Activated CD4-positive, alpha-beta memory T cell treated with anti-CD3 and anti-CD28 coated beads, Interleukin-2, amount 10 ng/mL, durations not matched to agents 7 days and 5 days (primary cell): ENCODE measurements at regions not wholly inside any gene's neighbourhood (a gene's known extent, or its start where the extent isn't known, plus 50 kb on each side); places are given as distances from the start of the nearest gene placed in this dataset.

ENCODE experiments used
- CTCF ChIA-PET: fragments of 350-600 bp; sonication (Branson Sonifier 250); formaldehyde crosslinking; loops from one replicate; lab custom pipeline; 2021; ENCODE audit warnings: antibody characterized with exemption, inconsistent platforms; lab: Charles Lee
- POLR2A ChIA-PET: fragments of 350-600 bp; sonication (Branson Sonifier 250); formaldehyde crosslinking; loops from one replicate; lab custom pipeline; 2021; ENCODE audit warnings: antibody characterized with exemption; lab: Charles Lee
- DNase-seq: peaks from one replicate; pipeline ENCODE4 v3.0.0-alpha.2; 2020
- H3K27ac Mint-ChIP-seq: one replicate; pipeline ENCODE4 v1.8.0; 2021; ENCODE audit warnings: mild to moderate bottlenecking, mixed read lengths
- H3K27me3 Mint-ChIP-seq: one replicate; pipeline ENCODE4 v1.8.0; 2021; ENCODE audit warnings: mixed read lengths
- H3K36me3 Mint-ChIP-seq: one replicate; pipeline ENCODE4 v1.8.0; 2021; ENCODE audit warnings: low read depth, mixed read lengths
- H3K4me1 Mint-ChIP-seq: one replicate; pipeline ENCODE4 v1.8.0; 2021; ENCODE audit warnings: mixed read lengths
- H3K4me3 Mint-ChIP-seq: one replicate; pipeline ENCODE4 v1.8.0; 2021; ENCODE audit warnings: mild to moderate bottlenecking, mixed read lengths
- H3K9me3 Mint-ChIP-seq: one replicate; pipeline ENCODE4 v1.8.0; 2021; ENCODE audit warnings: mixed read lengths

DNA sequence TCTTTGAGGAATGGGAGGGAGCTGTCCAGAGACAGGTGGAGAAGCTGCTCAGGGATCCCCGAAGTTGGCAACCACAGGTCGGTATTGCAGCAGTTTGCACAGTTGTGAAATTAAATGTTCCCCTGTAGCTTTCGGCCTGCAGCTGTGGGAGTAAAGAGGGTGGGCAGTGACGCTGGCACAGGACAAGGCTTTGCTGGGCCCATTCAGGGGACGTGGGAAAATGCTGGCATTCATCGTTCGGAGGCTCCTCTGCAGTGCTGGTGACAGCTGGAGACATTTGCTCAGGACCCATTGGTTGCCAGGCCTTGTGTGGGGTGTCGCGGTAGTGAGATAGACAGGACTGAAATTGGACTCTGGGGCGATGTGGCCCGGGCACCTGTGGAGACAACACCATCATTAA, 173.7 kb downstream of the MYCN start:
- ChIA-PET POLR2A (no interaction called here), CTCF (no interaction called here)
- H3K36me3 Mint-ChIP-seq: no peaks in the 10 kb centered on the region
- no peaks in the 10 kb centered on the region for H3K27me3 Mint-ChIP-seq
- H3K27ac Mint-ChIP-seq: no peak overlapping the region
- H3K9me3 Mint-ChIP-seq: no peaks in the 10 kb centered on the region
- no peaks in the 10 kb centered on the region for H3K4me1 Mint-ChIP-seq
- DNase-seq: no peak
- no peak overlapping the region for H3K4me3 Mint-ChIP-seq

DNA sequence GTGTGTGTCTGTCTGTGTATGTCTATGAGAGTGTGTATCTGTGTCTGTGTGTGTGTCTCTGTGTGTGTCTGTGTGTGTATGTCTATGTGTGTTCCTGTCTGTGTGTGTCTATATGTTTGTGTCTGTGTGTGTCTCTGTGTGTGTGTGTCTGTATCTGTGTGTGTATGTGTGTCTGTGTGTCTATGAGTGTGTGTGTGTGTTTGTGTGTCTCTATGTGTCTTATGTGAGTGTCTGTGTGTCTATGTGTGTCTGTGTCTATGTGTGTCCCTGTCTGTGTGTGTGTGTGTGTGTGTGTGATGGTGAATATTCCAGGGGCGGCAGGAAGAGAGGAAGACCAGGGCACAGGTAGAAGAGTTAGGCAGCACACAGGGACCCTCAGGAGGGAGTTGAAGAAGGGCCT, 173.2 kb downstream of the MYCN start:
- ChIA-PET POLR2A (no interaction called here), CTCF (no interaction called here)
- Mint-ChIP-seq H3K4me1 (no peaks in the 10 kb centered on the region), H3K9me3 (no peaks in the 10 kb centered on the region), H3K36me3 (no peaks in the 10 kb centered on the region), H3K27ac (no peak overlapping the region), H3K27me3 (no peaks in the 10 kb centered on the region), H3K4me3 (no peak overlapping the region)
- DNase-seq: no peak

DNA sequence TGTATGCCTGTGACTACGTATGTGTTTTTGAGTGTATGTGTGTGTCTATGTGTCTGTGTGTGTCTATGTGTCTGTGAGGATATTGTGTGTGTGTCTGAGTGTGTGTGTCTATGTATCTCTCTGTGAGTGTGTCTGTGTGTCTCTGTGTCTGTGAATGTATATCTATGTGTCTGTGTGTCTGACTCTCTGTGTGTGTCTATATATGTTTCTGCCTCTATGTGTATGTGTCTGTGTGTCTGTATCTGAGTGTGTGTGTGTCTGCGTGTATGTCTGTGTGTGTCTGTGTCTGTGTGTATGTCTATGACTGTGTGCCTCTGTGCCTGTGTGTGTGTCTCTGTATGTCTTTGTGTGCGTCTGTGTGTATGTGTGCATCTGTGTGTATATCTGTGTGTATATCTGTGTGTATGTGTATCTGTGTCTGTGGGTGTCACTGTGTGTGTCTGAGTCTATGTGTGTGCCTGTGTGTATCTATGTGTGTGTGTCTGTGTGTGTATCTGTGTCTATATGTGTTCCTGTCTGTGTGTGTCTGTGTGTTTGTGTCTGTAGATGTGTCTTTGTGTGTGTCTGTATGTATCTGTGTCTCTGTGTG, 172.7 kb downstream of the MYCN start:
- ChIA-PET CTCF (no interaction called here), POLR2A (no interaction called here)
- Mint-ChIP-seq H3K36me3 (no peaks in the 10 kb centered on the region), H3K27me3 (no peaks in the 10 kb centered on the region), H3K4me1 (no peaks in the 10 kb centered on the region), H3K4me3 (no peak overlapping the region), H3K27ac (no peak overlapping the region), H3K9me3 (no peaks in the 10 kb centered on the region)
- no peak for DNase-seq

DNA sequence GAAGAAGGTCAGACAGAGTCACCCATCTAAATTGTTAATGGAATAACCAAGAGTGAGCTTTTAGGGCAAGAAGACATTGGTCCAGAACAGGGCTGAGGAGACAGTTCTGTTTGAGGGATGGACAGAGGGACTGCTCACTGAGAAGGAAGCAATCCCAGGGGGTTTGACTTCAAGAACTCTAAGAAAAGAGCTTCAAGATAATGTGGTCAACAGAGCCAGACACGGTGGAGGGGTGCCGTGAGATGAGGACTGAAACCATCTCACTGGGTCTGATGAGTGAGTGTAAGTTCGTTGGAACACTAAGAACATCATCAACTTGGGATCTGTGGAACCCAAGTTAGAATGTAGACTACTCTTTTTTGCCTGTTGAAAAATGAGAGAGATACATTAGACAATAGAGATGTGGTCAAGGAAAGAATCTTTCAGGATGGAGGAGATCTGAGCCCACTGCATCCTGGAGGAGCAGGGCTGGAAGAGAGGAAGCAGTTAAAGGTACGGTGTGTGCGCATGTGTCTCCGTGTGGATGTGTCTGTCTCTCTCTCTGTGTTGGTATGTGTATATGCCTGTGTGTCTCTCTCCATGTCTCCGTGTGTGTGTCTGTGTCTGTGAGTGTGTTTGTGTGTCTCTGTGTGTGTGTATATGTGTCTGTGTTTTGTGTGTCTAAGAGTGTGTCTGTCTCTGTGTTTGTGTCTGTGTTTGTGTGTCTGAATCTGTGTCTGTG, 172.1 kb downstream of the MYCN start:
- CTCF ChIA-PET: no interaction called here
- Mint-ChIP-seq H3K9me3 (no peaks in the 10 kb centered on the region), H3K4me1 (no peaks in the 10 kb centered on the region), H3K4me3 (no peak overlapping the region), H3K36me3 (no peaks in the 10 kb centered on the region), H3K27ac (no peak overlapping the region), H3K27me3 (no peaks in the 10 kb centered on the region)
- POLR2A ChIA-PET: no interaction called here
- DNase-seq: no peak

DNA sequence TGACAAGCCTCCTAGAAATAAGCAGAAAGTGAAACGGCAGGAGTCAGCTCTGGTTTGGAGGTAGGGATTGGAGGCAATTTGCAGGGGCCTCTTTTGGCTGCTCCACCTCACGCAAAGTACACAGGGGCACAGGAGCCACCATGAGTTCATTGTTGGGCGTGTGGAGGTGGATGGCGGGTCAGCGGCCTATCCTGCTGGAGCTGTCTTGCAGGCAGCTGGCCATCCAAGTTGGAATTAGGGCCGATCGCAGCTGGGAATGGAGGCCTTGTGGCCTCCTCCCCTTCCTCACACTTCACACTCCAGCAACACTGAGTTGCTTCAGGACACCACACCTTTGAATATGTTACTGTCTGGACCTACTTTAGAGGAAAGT, 171.5 kb downstream of the MYCN start:
- Mint-ChIP-seq H3K27me3 (no peaks in the 10 kb centered on the region), H3K9me3 (no peaks in the 10 kb centered on the region), H3K27ac (no peak overlapping the region), H3K4me1 (no peaks in the 10 kb centered on the region), H3K4me3 (no peak overlapping the region), H3K36me3 (no peaks in the 10 kb centered on the region)
- no peak for DNase-seq
- CTCF ChIA-PET: no interaction called here
- POLR2A ChIA-PET: no interaction called here

DNA sequence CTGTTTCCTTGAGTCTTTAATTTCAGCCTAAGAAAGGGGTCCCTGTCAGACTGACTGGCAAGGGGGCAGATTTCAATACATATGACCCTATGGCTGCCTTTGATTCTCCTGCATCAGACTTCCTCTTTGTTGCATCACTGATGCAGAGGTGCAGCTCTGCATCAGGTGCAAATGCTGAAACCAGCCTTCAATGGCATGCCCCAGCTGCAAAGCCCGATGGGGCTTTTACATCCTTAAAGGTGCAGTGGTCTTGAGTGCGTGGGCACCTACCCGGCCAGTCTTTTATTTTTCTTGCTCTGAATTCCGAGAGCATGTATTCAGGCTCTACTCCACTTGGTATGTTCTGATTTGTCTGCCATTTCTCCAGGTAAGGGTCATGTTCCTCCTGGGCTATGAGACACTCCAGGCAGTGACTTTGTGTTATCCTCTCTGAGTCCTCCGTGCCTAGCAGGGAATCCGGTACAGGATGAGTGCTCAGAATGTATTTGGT, 169.5 kb downstream of the MYCN start:
- DNase-seq: no peak
- POLR2A ChIA-PET: no interaction called here
- Mint-ChIP-seq H3K27me3 (no peaks in the 10 kb centered on the region), H3K9me3 (no peaks in the 10 kb centered on the region), H3K4me3 (no peak overlapping the region), H3K36me3 (no peaks in the 10 kb centered on the region), H3K4me1 (no peaks in the 10 kb centered on the region), H3K27ac (no peak overlapping the region)
- CTCF ChIA-PET: no interaction called here

DNA sequence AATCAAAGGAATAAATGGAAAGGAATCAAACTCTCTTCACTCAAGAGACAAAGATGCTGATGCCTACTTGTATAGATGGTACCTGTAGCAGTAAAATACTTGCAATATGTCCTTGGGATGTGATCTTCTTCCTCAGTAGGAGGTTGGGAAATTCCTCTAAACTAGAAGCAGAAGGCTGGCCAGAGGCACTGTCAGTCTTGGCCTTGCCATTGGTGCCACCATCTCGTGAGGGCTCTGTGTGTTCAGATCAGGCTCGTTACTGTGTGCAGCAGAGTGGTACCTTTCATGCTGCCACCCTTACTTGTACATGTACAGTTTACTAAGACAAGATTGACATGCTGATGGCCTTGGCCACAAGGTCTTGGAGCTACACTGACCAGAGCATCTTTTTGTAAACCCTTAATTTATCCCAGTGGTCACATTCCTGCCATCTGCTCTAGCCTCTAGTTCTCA, 169.0 kb downstream of the MYCN start:
- CTCF ChIA-PET: no interaction called here
- H3K4me3 Mint-ChIP-seq: no peak overlapping the region
- H3K36me3 Mint-ChIP-seq: no peaks in the 10 kb centered on the region
- H3K9me3 Mint-ChIP-seq: no peaks in the 10 kb centered on the region
- no peak for DNase-seq
- POLR2A ChIA-PET: no interaction called here
- no peaks in the 10 kb centered on the region for H3K27me3 Mint-ChIP-seq
- H3K27ac Mint-ChIP-seq: no peak overlapping the region
- no peaks in the 10 kb centered on the region for H3K4me1 Mint-ChIP-seq

DNA sequence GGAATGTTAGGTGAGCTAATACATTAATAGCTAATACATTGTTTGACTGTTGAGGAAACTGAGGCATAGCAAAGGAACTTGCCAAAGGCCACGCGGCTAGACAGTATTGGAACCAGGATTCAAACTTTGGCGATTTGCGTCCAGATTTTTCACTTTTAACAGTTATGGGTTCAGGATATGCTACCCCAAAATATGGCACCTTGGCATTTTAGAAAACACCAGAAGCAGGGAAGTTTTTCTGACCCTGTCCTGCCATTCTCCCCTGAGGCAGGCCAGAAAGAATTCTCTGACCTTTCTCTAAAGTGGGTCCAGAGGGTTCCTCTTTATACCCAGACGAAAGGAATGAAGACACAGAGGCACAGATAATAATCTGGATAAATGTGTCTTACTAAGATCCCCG, 166.9 kb downstream of the MYCN start:
- H3K9me3 Mint-ChIP-seq: no peaks in the 10 kb centered on the region
- no peak overlapping the region for H3K4me3 Mint-ChIP-seq
- DNase-seq: no peak
- no peaks in the 10 kb centered on the region for H3K27me3 Mint-ChIP-seq
- H3K36me3 Mint-ChIP-seq: no peaks in the 10 kb centered on the region
- CTCF ChIA-PET: no interaction called here
- POLR2A ChIA-PET: no interaction called here
- H3K27ac Mint-ChIP-seq: no peak overlapping the region
- no peaks in the 10 kb centered on the region for H3K4me1 Mint-ChIP-seq

DNA sequence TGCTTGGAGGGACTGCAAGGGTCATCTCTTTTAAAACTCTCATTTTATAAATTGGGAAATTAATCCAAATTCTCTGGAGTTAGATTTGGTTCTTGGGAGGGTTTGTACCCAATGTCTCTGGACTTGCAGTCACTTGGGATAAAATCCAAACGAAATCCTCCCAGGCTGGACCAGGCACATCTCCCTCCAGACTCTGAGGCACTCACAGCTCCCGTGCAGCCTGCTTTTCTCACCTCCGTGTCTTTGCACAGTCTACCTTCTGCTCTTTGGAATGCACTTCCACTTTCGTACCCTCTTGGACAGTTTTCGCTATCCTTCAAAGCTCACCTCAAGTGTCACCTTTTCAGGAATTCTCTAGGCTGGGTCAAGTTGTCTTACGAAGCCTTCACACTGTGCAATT, 166.3 kb downstream of the MYCN start:
- H3K27ac Mint-ChIP-seq: no peak overlapping the region
- no peaks in the 10 kb centered on the region for H3K36me3 Mint-ChIP-seq
- POLR2A ChIA-PET: no interaction called here
- no peaks in the 10 kb centered on the region for H3K9me3 Mint-ChIP-seq
- H3K27me3 Mint-ChIP-seq: no peaks in the 10 kb centered on the region
- no peak for DNase-seq
- H3K4me1 Mint-ChIP-seq: no peaks in the 10 kb centered on the region
- CTCF ChIA-PET: no interaction called here
- H3K4me3 Mint-ChIP-seq: no peak overlapping the region

DNA sequence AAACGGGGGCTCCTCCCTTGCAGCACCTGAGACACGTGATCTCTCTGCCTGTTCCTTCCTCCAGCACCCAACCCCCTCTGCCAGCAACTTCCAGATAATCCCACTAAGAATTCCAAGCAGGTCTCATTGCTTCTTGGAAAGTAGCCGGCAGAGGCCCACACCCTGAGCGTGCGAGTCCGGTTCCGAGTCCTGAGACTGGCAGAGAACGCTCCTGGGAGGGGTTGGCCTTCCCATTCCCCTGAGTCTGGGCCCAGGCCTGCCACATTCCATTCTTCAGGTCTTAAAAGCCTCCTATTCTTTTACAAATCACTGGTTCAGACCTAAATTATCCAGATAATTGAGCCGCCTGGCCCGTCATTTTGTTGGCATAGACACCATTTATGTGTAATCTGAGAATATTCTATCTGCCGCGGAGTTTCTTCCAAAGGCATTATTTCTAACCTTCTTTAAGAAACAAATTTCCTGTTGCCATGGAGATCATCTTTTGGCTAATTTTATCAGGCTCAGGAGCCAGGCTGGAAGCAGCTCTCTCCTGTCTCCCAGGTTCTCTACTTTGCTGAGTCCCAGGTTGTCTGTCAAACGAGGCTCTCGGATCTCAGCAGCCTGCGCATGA, 165.4 kb downstream of the MYCN start:
- no peaks in the 10 kb centered on the region for H3K27me3 Mint-ChIP-seq
- no peaks in the 10 kb centered on the region for H3K9me3 Mint-ChIP-seq
- POLR2A ChIA-PET: no interaction called here
- no peak overlapping the region for H3K27ac Mint-ChIP-seq
- no peaks in the 10 kb centered on the region for H3K36me3 Mint-ChIP-seq
- no peaks in the 10 kb centered on the region for H3K4me1 Mint-ChIP-seq
- DNase-seq: no peak
- H3K4me3 Mint-ChIP-seq: no peak overlapping the region
- CTCF ChIA-PET: no interaction called here

DNA sequence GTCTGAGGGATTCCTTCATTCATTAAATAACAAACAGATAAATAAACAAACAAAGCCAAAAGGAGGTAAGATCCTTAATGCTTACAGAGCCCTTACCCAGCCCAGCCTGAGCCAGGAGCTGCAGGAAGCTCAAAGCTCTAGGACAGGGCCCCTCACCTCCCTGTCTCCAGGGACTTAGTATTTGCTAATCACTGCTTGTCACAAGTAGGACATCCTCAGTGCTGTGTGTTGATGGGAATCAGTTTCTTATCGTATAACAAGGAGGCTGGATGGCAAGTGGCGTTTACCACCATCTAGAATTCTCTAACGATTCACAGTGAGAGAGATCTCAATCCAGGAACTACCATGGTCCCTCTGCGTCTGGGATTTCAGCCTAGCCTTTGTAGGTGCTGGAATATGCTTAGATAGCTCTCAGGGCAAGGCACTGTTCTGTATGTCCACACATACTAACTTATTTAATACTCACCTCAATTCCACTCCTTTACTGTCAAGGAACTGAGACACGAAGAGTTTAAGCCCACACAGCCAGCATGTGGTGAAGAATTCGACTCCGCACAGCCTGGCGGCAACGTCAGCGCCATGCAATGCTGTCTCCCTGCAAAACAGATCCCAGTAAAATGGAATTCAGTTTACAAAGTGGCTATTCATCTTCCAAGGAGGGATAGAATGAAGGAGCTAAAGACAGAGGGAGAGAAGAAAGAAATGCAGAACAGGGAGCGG, 164.8 kb downstream of the MYCN start:
- no peak overlapping the region for H3K4me3 Mint-ChIP-seq
- H3K4me1 Mint-ChIP-seq: no peaks in the 10 kb centered on the region
- no peak for DNase-seq
- no peaks in the 10 kb centered on the region for H3K27me3 Mint-ChIP-seq
- ChIA-PET CTCF (no interaction called here), POLR2A (no interaction called here)
- no peaks in the 10 kb centered on the region for H3K9me3 Mint-ChIP-seq
- H3K27ac Mint-ChIP-seq: no peak overlapping the region
- H3K36me3 Mint-ChIP-seq: no peaks in the 10 kb centered on the region

DNA sequence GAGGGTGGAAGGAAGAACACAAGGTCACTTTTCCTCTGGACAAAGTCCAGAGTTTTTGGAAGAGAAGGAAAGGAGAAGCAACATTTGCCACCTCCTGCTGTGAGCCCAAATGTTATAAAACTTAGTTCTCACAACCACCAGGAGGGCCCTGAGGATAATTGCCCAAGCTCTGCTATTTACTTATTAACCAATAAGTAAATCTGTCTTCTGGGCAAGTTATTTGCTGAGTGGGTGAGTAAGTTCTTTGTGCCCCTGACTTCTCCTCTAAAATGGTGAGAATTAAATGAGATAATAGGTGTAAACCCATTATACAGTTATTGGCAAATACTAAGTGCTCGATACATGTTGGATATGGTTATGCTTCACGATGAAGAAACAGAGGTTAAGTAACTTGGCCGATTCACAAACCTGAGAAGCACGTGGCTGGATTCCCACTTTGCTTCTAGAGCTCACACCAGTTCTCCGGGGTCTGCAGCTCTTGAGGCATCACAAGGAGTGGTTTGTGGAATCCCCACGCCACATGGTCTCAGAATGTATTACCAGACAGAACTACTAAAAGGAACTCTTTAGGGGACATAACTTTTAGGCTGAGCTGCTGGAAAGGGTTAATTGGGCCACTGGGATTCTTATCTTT, 164.1 kb downstream of the MYCN start:
- POLR2A ChIA-PET: no interaction called here
- H3K36me3 Mint-ChIP-seq: no peaks in the 10 kb centered on the region
- H3K27ac Mint-ChIP-seq: no peak overlapping the region
- CTCF ChIA-PET: no interaction called here
- H3K4me1 Mint-ChIP-seq: no peaks in the 10 kb centered on the region
- H3K27me3 Mint-ChIP-seq: no peaks in the 10 kb centered on the region
- no peak overlapping the region for H3K4me3 Mint-ChIP-seq
- H3K9me3 Mint-ChIP-seq: no peaks in the 10 kb centered on the region
- no peak for DNase-seq

DNA sequence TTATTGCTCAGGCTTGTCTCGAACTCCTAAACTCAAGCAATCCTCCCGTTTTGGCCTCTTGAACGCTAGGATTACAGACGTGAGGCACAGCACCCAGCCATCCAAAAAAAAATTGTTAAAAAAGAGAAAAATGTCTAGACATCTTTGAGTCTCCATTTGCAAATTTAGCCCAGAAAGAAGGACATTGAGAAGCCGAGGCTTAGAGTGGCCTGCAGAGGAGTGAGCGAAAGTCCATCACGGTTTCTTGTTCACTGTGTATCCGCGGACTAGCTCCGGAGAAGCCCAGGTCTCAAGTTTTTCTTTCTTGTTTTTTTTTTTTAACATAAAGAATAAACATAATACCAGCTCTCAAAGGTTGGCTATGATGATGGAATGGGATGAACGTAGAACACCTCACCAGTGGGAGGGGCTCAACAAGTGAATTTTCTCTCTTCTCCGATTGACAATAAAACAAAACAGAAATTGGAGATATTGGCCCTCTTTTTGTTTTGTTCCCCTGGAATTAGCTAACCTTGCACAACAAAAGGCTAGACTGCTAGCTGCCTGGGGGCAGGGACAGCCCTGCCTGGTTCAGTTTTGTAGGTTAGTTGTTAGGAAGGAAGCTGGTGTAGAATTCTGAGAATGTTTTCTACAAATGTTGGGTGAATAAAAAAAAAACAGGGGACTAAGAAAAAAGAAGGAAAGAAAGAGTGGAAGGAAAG, 163.4 kb downstream of the MYCN start:
- no peak for DNase-seq
- ChIA-PET POLR2A (no interaction called here), CTCF (no interaction called here)
- no peaks in the 10 kb centered on the region for H3K9me3 Mint-ChIP-seq
- no peaks in the 10 kb centered on the region for H3K27me3 Mint-ChIP-seq
- H3K27ac Mint-ChIP-seq: no peak overlapping the region
- H3K4me3 Mint-ChIP-seq: no peak overlapping the region
- no peaks in the 10 kb centered on the region for H3K4me1 Mint-ChIP-seq
- no peaks in the 10 kb centered on the region for H3K36me3 Mint-ChIP-seq
